ENCODE measurements at regions not wholly inside any gene's neighbourhood (a gene's known extent, or its start where the extent isn't known, plus 50 kb on each side); places are given as distances from the start of the nearest gene placed in this dataset.

- H4K20me1 ChIP-seq (replicated peaks in 1 of 2; ENCODE audit: control insufficient read depth in 1 of 2, insufficient read depth in 2 of 2, low read length in 2 of 2), result no peaks in the 10 kb centered on the region
- H3K56ac ChIP-seq (replicated peaks; ENCODE audit: insufficient read length, low read depth, low read length), result no peak overlapping the region
- 97% methylated on average over 3 of the region's 3 CpGs; no CpG with 5 or more reads in 1 of the 2 experiments for WGBS, 2 experiments (ENCODE audit: extremely low coverage in 1 of 2, insufficient coverage in 1 of 2, insufficient read length in 1 of 2, insufficient replicate concordance in 2 of 2, low coverage in 1 of 2, low lambda C conversion rate in 2 of 2, missing lambda C conversion rate in 1 of 2)
- ChIA-PET CTCF (ENCODE audit: partially characterized antibody) (no interaction called here), POLR2A (ENCODE audit: partially characterized antibody) (no interaction called here)
- H4K91ac ChIP-seq (replicated peaks; ENCODE audit: insufficient read length, low read length), result no peak overlapping the region
- no peaks in the 10 kb centered on the region for H3K4me1 ChIP-seq (replicated peaks in 1 of 4; ENCODE audit: control insufficient read depth in 3 of 4, insufficient read depth in 4 of 4, low read length in 3 of 4)
- H3K4ac ChIP-seq (replicated peaks; ENCODE audit: insufficient read length, low read depth, low read length), result no peak overlapping the region
- H3K4me2 ChIP-seq (ENCODE audit: insufficient read depth in 1 of 2, low read depth in 2 of 2, low read length in 2 of 2), result no peak overlapping the region
- no peaks in the 10 kb centered on the region for H3K79me2 ChIP-seq (ENCODE audit: control insufficient read depth in 1 of 2, insufficient read depth in 2 of 2, low read length in 2 of 2)
- H4K8ac ChIP-seq (ENCODE audit: extremely low read depth, insufficient read depth, low read length), result no peak overlapping the region
- H3K18ac ChIP-seq (ENCODE audit: extremely low read depth, low read length), result no peak overlapping the region
- FAIRE-seq (no peak), DNase-seq (ENCODE audit: low read depth in 1 of 2, low spot score in 2 of 2) (no peak)
- H2BK12ac ChIP-seq (ENCODE audit: low read depth, low read length), result no peak overlapping the region
- H3K14ac ChIP-seq (ENCODE audit: insufficient read length), result no peak overlapping the region
- H3K9me3 ChIP-seq (ENCODE audit: insufficient read depth in 2 of 2, low read depth in 1 of 2, low read length in 1 of 2), result no peaks in the 10 kb centered on the region
- H3K9ac ChIP-seq (replicated peaks in 1 of 4; ENCODE audit: extremely low read depth in 1 of 4, low read depth in 3 of 4, low read length in 3 of 4), result no peak overlapping the region
- no peak overlapping the region for H3K23ac ChIP-seq (ENCODE audit: insufficient read length)
- no peaks in the 10 kb centered on the region for H3K79me1 ChIP-seq (ENCODE audit: low read depth, low read length)
- H4K5ac ChIP-seq (ENCODE audit: insufficient read length, low read depth, low read length), result no peak overlapping the region
- peak overlapping the region; percentile 62; the same call in 1 of the 2 replicates for H2AFZ ChIP-seq (ENCODE audit: low read length)
- no peaks in the 10 kb centered on the region for H3K36me3 ChIP-seq (ENCODE audit: control insufficient read depth in 2 of 4, insufficient read depth in 4 of 4, low read length in 3 of 4)
- H2AK5ac ChIP-seq (ENCODE audit: low read depth, low read length), result no peak overlapping the region
- no peak overlapping the region for H3K27ac ChIP-seq (ENCODE audit: low read depth, low read length)
- H3K27me3 ChIP-seq (replicated peaks in 1 of 4; ENCODE audit: control insufficient read depth in 3 of 4, extremely low read depth in 1 of 4, insufficient read depth in 3 of 4, low read length in 3 of 4), result no peaks in the 10 kb centered on the region
- H2BK15ac ChIP-seq (ENCODE audit: low read length), result no peak overlapping the region
- no peaks in the 10 kb centered on the region for H3K23me2 ChIP-seq (ENCODE audit: low read depth, low read length)
- no peak overlapping the region for H2BK20ac ChIP-seq (ENCODE audit: low read length)
- no peak overlapping the region for H2BK5ac ChIP-seq (ENCODE audit: low read depth, low read length)
- no peak overlapping the region for H2BK120ac ChIP-seq (replicated peaks; ENCODE audit: low read depth, low read length)
- no peak overlapping the region for H3K4me3 ChIP-seq (ENCODE audit: extremely low read depth in 1 of 4, insufficient read depth in 2 of 4, low read depth in 3 of 4, low read length in 4 of 4)
- no peak for TF ChIP-seq SUZ12 (IDR thresholded peaks at IDR 0.05; ENCODE audit: low read length)
- TF ChIP-seq CHD1 (IDR thresholded peaks at IDR 0.05; ENCODE audit: low read depth, low read length), result no peak
- no peak for TF ChIP-seq BRCA1 (IDR thresholded peaks at IDR 0.05; ENCODE audit: low read depth, low read length)
- TF ChIP-seq, protein P1, sequence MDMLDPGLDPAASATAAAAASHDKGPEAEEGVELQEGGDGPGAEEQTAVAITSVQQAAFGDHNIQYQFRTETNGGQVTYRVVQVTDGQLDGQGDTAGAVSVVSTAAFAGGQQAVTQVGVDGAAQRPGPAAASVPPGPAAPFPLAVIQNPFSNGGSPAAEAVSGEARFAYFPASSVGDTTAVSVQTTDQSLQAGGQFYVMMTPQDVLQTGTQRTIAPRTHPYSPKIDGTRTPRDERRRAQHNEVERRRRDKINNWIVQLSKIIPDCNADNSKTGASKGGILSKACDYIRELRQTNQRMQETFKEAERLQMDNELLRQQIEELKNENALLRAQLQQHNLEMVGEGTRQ (IDR thresholded peaks at IDR 0.05; ENCODE audit: low read length), result no peak
These were observed 276.0 kb downstream of the SHOX start for GRCh38 chrX:906586-906985.

Measured in H1 (cell line).